ENCODE measurements at regions not wholly inside any gene's neighbourhood (a gene's known extent, or its start where the extent isn't known, plus 50 kb on each side); places are given as distances from the start of the nearest gene placed in this dataset.
"Not testable (repeated sequence)": the region's sequence is repeated elsewhere in the genome, so short reads cannot be mapped to it uniquely, and the experiment has no call there.

DNA sequence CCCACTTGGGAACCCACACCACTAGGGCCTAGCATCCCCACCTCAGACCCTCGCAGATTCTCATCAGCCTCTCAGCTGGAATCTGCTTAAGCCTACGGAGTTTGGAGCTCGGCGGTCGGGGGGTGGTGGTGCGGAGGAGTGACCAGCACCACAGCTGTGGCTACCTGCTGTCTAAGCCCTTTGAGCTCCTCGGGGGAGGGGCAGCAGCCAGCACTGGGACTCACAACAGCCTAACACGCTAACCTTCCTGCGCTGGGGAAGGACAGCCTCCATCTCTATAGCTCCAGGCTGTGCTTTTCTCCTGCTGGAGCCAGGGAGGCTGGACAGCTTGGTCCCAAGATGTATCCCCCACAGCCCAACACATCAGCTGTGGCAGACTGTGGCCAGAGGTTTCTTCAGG lies 281.5 kb downstream of the USP46 start:
- Histone ChIP-seq H3K4me1 (ENCODE audit: control insufficient read depth in 1 of 2, insufficient read depth in 2 of 2, low read length in 2 of 2) (no peaks in the 10 kb centered on the region), H3K27me3 (ENCODE audit: control insufficient read depth in 1 of 2, insufficient read depth in 2 of 2, low read length in 1 of 2) (no peaks in the 10 kb centered on the region), H3K4me3 (ENCODE audit: low read length in 2 of 2) (no peak overlapping the region), H3K36me3 (ENCODE audit: control insufficient read depth in 1 of 2, insufficient read depth in 2 of 2, low read length in 1 of 2) (no peaks in the 10 kb centered on the region), H3K27ac (ENCODE audit: low read depth in 1 of 2, low read length in 2 of 2) (no peak overlapping the region), H3K9me3 (ENCODE audit: control insufficient read depth, low read length) (no peaks in the 10 kb centered on the region)
- no peak for DNase-seq
- 94 to 96% methylated on average over 9 of the region's 9 CpGs for WGBS, 2 donors
- ATAC-seq (ENCODE audit: low FRiP score), result no peak
- intact Hi-C loops (cut with DNase I), result loop anchor here (2.0 to 10.0 kb wide), 5 partner anchors 143 to 1857 kb away; no protein-coding TSS in a partner anchor

DNA sequence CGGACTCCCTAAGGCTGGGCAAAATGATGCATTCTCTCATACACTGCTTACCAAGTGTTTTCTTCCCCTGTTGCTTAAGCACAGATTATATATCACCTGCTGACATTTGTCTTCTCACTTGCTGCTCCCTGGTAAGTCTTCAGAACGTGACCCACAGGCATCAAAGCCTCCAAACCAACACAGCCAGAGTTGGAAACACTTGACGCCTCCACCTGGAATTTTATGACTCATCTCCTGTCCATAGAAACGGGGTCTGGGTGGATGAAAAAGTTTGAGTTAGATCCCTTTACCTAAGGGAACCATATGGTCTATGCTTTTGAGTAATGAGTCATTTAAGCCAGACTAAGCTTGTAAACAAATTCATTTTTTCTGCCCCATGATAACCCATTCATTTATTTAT lies 251.6 kb downstream of the USP46 start:
- no peak for ATAC-seq (ENCODE audit: low FRiP score)
- WGBS, 2 donors, result 62 to 74% methylated on average over 4 of the region's 4 CpGs
- intact Hi-C loops (cut with DNase I), result no loop called here

DNA sequence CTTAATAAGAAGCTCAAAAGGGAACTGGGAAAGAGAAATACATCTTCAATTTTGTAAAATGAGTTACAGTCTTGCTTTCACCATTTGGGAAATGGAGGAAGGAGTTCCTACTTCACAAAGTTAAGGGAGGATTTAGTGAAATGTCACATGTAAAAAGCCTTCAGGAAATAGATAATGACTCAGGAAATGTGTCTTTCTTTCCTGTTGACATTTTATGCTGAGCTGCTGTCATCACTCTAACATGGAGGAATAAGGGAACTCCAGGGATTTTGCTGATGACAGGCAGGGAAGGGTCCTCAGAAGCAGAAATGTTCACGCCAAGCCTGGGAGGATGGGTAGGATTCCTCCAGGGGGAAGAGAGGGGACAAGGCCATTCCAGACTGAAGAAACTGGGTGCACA lies 251.1 kb downstream of the USP46 start:
- peaks cover 3% of the 10 kb centered on the region for H3K9me3 ChIP-seq (ENCODE audit: control insufficient read depth, low read length)
- no peak overlapping the region for H3K4me3 ChIP-seq (ENCODE audit: low read length in 2 of 2)
- no peaks in the 10 kb centered on the region for H3K27me3 ChIP-seq (ENCODE audit: control insufficient read depth in 1 of 2, insufficient read depth in 2 of 2, low read length in 1 of 2)
- 94 to 96% methylated on average over 1 of the region's 1 CpG for WGBS, 2 donors
- no peak overlapping the region for H3K27ac ChIP-seq (ENCODE audit: low read depth in 1 of 2, low read length in 2 of 2)
- DNase-seq, result no peak
- intact Hi-C loops (cut with DNase I), result no loop called here
- no peaks in the 10 kb centered on the region for H3K36me3 ChIP-seq (ENCODE audit: control insufficient read depth in 1 of 2, insufficient read depth in 2 of 2, low read length in 1 of 2)
- peaks cover 0 to 1% of the 10 kb centered on the region in 2 donors for H3K4me1 ChIP-seq (ENCODE audit: control insufficient read depth in 1 of 2, insufficient read depth in 2 of 2, low read length in 2 of 2)
- no peak for ATAC-seq (ENCODE audit: low FRiP score)

More for the DNA sequence above, 251.6 kb downstream of the USP46 start:
- no peak overlapping the region for H3K4me3 ChIP-seq (ENCODE audit: low read length in 2 of 2)
- H3K27me3 ChIP-seq (ENCODE audit: control insufficient read depth in 1 of 2, insufficient read depth in 2 of 2, low read length in 1 of 2), result no peaks in the 10 kb centered on the region
- H3K36me3 ChIP-seq (ENCODE audit: control insufficient read depth in 1 of 2, insufficient read depth in 2 of 2, low read length in 1 of 2), result no peaks in the 10 kb centered on the region
- no peak for DNase-seq
- no peak overlapping the region for H3K27ac ChIP-seq (ENCODE audit: low read depth in 1 of 2, low read length in 2 of 2)
- H3K9me3 ChIP-seq (ENCODE audit: control insufficient read depth, low read length), result peaks cover 1% of the 10 kb centered on the region
- H3K4me1 ChIP-seq (ENCODE audit: control insufficient read depth in 1 of 2, insufficient read depth in 2 of 2, low read length in 2 of 2), result peaks cover 0 to 1% of the 10 kb centered on the region in 2 donors

DNA sequence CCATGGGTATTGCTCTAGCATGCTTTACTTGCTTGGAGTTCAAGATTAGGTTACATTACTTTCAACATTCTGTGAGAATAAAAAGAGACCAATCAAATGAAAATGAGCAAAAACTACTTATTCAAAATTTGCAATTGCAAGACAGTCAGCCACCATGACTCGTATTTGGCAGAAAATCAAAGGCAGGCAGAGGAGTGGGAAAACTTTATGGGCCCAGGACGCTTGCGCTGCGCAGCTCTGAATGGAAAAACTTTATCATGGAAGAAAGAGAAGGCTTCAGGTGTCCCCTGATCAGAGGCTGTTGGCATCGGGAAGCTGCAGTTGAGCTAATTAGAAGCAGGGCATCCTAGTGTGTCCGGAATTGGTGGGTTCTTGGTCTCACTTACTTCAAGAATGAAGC lies 250.6 kb downstream of the USP46 start:
- no peak overlapping the region for H3K4me3 ChIP-seq (ENCODE audit: low read length in 2 of 2)
- no peaks in the 10 kb centered on the region for H3K27me3 ChIP-seq (ENCODE audit: control insufficient read depth in 1 of 2, insufficient read depth in 2 of 2, low read length in 1 of 2)
- DNase-seq, result no peak

DNA sequence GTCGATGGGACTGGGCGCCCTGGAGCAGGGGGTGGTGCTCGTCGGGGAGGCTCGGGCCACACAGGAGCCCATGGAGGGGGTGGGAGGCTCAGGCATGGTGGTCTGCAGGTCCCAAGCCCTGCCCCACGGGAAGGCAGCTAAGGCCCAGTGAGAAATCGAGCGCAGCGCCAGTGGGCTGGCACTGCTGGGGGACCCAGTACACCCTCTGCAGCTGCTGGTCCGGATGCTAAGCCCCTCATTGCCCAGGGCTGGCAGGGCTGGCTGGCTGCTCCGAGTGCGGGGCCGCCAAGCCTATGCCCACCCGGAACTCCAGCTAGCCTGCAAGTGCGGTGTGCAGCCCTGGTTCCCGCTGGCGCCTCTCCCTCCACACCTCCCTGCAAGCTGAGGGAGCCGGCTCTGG lies 249.3 kb downstream of the USP46 start:
- H3K9me3 ChIP-seq (ENCODE audit: control insufficient read depth, low read length); H3K4me3 ChIP-seq (ENCODE audit: low read length in 2 of 2); DNase-seq; H3K27me3 ChIP-seq (ENCODE audit: control insufficient read depth in 1 of 2, insufficient read depth in 2 of 2, low read length in 1 of 2); H3K4me1 ChIP-seq (ENCODE audit: control insufficient read depth in 1 of 2, insufficient read depth in 2 of 2, low read length in 2 of 2); H3K36me3 ChIP-seq (ENCODE audit: control insufficient read depth in 1 of 2, insufficient read depth in 2 of 2, low read length in 1 of 2); intact Hi-C loops (cut with DNase I); ATAC-seq (ENCODE audit: low FRiP score); H3K27ac ChIP-seq (ENCODE audit: low read depth in 1 of 2, low read length in 2 of 2): not testable (repeated sequence)
- 97 to 98% methylated on average over 15 to 18 of the region's 18 CpGs for WGBS, 2 donors

More for the DNA sequence above, 250.6 kb downstream of the USP46 start:
- H3K27ac ChIP-seq (ENCODE audit: low read depth in 1 of 2, low read length in 2 of 2), result no peak overlapping the region
- ATAC-seq (ENCODE audit: low FRiP score), result no peak
- H3K4me1 ChIP-seq (ENCODE audit: control insufficient read depth in 1 of 2, insufficient read depth in 2 of 2, low read length in 2 of 2), result peaks cover 0 to 1% of the 10 kb centered on the region in 2 donors
- 94% methylated on average over 6 of the region's 6 CpGs for WGBS, 2 donors
- H3K36me3 ChIP-seq (ENCODE audit: control insufficient read depth in 1 of 2, insufficient read depth in 2 of 2, low read length in 1 of 2), result no peaks in the 10 kb centered on the region
- intact Hi-C loops (cut with DNase I), result no loop called here
- peaks cover 3% of the 10 kb centered on the region for H3K9me3 ChIP-seq (ENCODE audit: control insufficient read depth, low read length)

DNA sequence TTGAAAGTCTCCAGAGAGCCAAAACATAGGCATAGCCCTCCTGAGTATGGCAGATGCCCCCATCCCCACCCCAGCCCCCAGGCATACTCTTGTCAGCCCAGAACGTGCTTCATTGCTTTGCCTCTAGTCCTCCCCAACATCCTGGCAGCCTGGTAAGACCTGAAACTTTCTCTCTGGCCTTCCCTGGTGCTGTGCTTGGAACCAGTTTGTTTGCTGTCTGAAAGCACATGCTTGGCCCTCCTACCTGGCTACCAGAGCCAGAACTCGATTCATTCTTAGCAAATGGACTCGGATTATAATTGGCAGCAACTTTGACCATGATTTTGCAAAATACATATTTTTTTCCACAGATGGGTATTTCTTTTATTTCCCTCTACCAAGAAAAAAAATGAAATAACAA lies 248.1 kb downstream of the USP46 start:
- Histone ChIP-seq H3K9me3 (ENCODE audit: control insufficient read depth, low read length) (peaks cover 3% of the 10 kb centered on the region), H3K4me1 (ENCODE audit: control insufficient read depth in 1 of 2, insufficient read depth in 2 of 2, low read length in 2 of 2) (peaks cover 0 to 1% of the 10 kb centered on the region in 2 donors), H3K36me3 (ENCODE audit: control insufficient read depth in 1 of 2, insufficient read depth in 2 of 2, low read length in 1 of 2) (no peaks in the 10 kb centered on the region), H3K4me3 (ENCODE audit: low read length in 2 of 2) (no peak overlapping the region), H3K27ac (ENCODE audit: low read depth in 1 of 2, low read length in 2 of 2) (no peak overlapping the region), H3K27me3 (ENCODE audit: control insufficient read depth in 1 of 2, insufficient read depth in 2 of 2, low read length in 1 of 2) (no peaks in the 10 kb centered on the region)
- intact Hi-C loops (cut with DNase I), result no loop called here
- DNase-seq (no peak), ATAC-seq (ENCODE audit: low FRiP score) (no peak)
- 5 to 6% methylated on average over 3 of the region's 3 CpGs for WGBS, 2 donors

DNA sequence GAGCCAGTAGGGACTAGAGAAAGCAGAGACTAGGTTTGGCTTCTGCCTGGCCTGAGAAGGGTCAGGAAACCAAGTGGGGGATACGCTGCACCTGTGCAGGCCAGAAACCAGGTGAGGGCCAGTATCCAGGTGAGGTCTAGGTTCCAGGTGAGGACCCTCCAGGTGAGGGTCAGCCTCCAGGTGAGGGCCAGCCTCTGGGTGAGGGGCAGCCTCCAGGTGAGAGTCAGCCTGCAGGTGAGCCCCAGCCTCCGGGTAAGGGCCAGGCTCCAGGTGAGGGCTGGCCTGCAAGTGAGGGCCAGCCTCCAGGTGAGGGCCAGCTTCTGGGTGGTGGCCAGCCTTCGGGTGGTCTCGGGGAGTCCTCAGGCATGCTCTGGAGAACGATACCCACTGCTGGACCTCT lies 238.8 kb downstream of the USP46 start:
- WGBS, 2 donors, result 90 to 95% methylated on average over 5 of the region's 5 CpGs
- H3K4me3 ChIP-seq (ENCODE audit: low read length in 2 of 2), result no peak overlapping the region
- no peaks in the 10 kb centered on the region for H3K27me3 ChIP-seq (ENCODE audit: control insufficient read depth in 1 of 2, insufficient read depth in 2 of 2, low read length in 1 of 2)
- no peak for DNase-seq
- H3K36me3 ChIP-seq (ENCODE audit: control insufficient read depth in 1 of 2, insufficient read depth in 2 of 2, low read length in 1 of 2), result peaks cover 0 to 2% of the 10 kb centered on the region in 2 donors
- no peak overlapping the region for H3K27ac ChIP-seq (ENCODE audit: low read depth in 1 of 2, low read length in 2 of 2)
- intact Hi-C loops (cut with DNase I), result no loop called here
- H3K4me1 ChIP-seq (ENCODE audit: control insufficient read depth in 1 of 2, insufficient read depth in 2 of 2, low read length in 2 of 2), result no peaks in the 10 kb centered on the region
- no peak for ATAC-seq (ENCODE audit: low FRiP score)
- peaks cover 5% of the 10 kb centered on the region for H3K9me3 ChIP-seq (ENCODE audit: control insufficient read depth, low read length)

DNA sequence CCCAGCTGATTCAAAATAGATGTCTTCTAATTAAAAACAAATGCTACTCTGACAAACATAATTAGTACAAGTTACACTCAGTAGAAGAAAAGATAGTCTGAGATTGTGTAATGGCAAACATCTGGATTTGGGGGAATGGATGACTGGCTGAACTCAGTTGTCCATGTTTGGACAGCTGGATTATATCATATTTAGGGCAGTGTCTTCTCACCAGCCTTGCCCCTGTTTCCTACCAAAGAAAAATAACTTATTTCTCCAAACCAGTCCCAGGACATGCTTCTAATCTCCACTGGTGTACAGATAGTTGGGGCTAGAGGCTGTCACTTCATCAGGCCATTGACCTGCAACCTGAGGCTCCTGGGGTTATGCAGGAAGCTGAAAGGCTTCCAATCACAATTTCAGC lies 237.3 kb downstream of the USP46 start:
- no peaks in the 10 kb centered on the region for H3K27me3 ChIP-seq (ENCODE audit: control insufficient read depth in 1 of 2, insufficient read depth in 2 of 2, low read length in 1 of 2)
- no peak overlapping the region for H3K27ac ChIP-seq (ENCODE audit: low read depth in 1 of 2, low read length in 2 of 2)
- no peaks in the 10 kb centered on the region for H3K4me1 ChIP-seq (ENCODE audit: control insufficient read depth in 1 of 2, insufficient read depth in 2 of 2, low read length in 2 of 2)
- no peak overlapping the region for H3K4me3 ChIP-seq (ENCODE audit: low read length in 2 of 2)
- DNase-seq (no peak), ATAC-seq (ENCODE audit: low FRiP score) (no peak)
- peaks cover 0 to 2% of the 10 kb centered on the region in 2 donors for H3K36me3 ChIP-seq (ENCODE audit: control insufficient read depth in 1 of 2, insufficient read depth in 2 of 2, low read length in 1 of 2)
- H3K9me3 ChIP-seq (ENCODE audit: control insufficient read depth, low read length), result peaks cover 5% of the 10 kb centered on the region
- intact Hi-C loops (cut with DNase I), result no loop called here

DNA sequence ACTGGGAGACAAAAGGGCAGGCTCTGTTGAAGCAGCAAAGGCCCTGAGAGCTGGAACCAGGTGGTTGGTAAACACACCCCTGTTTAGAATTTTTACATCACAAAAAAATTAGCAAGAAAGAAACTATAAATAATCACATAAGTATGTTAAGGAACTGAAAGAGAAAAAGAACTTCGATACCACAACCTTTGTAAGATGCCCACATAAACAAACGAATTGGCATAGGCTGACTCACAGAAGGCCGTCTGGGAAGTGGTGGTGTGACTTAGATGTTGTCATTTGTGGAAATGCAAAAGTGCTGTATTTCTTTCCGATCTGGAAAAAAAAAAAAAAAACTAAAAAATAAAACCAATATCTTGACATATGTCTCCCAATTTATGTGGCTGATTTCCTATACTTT lies 235.1 kb downstream of the USP46 start:
- H3K36me3 ChIP-seq (ENCODE audit: control insufficient read depth in 1 of 2, insufficient read depth in 2 of 2, low read length in 1 of 2), result peaks cover 0 to 2% of the 10 kb centered on the region in 2 donors
- no peaks in the 10 kb centered on the region for H3K9me3 ChIP-seq (ENCODE audit: control insufficient read depth, low read length)
- peak overlapping the region in 1 of 2 donors; percentile 10 for H3K4me3 ChIP-seq (ENCODE audit: low read length in 2 of 2)
- no peaks in the 10 kb centered on the region for H3K4me1 ChIP-seq (ENCODE audit: control insufficient read depth in 1 of 2, insufficient read depth in 2 of 2, low read length in 2 of 2)
- DNase-seq (no peak), ATAC-seq (ENCODE audit: low FRiP score) (no peak)
- intact Hi-C loops (cut with DNase I), result no loop called here
- WGBS, 2 donors, result 19 to 23% methylated on average over 4 of the region's 4 CpGs
- no peaks in the 10 kb centered on the region for H3K27me3 ChIP-seq (ENCODE audit: control insufficient read depth in 1 of 2, insufficient read depth in 2 of 2, low read length in 1 of 2)
- H3K27ac ChIP-seq (ENCODE audit: low read depth in 1 of 2, low read length in 2 of 2), result no peak overlapping the region

Data from aorta (tissue), 5 donors.